ENCODE measurements at regions not wholly inside any gene's neighbourhood (a gene's known extent, or its start where the extent isn't known, plus 50 kb on each side); places are given as distances from the start of the nearest gene placed in this dataset.
A peak's percentile ranks its signal among the peaks of the same experiment; 100 is the strongest.
"Not testable (repeated sequence)": the region's sequence is repeated elsewhere in the genome, so short reads cannot be mapped to it uniquely, and the experiment has no call there.

DNA sequence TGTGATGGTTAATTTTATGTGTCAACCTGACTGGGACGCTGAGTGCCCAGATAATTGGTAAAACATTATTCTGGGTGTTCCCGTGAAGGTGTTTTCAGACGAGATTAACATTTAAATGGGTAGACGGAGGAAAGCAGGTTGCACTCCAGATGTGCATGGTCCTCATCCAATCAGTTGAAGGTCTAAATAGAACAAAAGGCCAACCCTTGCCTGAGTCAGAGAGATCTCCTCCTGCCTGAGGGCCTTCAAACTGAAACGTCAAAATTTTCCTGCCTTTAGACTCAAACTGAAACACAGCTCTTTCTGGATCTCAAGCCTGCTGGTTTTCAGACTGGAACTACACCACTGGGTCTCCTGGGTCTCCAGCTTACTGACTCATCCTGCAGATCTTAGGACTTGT lies 73.5 kb downstream of the NPIPA8 start:
- H3K9me3 ChIP-seq (ENCODE audit: control insufficient read depth, insufficient read depth, low read depth, low read length); H3K27ac ChIP-seq (ENCODE audit: extremely low read depth, low read depth, low read length); H3K4me3 ChIP-seq (ENCODE audit: low read depth, low read length); CTCF ChIA-PET; H3K36me3 ChIP-seq (ENCODE audit: control insufficient read depth in 2 of 2, insufficient read depth in 1 of 2, low read length in 2 of 2); H3K4me1 ChIP-seq (ENCODE audit: control insufficient read depth, insufficient read depth, low read length); POLR2A ChIA-PET: not testable (repeated sequence)

DNA sequence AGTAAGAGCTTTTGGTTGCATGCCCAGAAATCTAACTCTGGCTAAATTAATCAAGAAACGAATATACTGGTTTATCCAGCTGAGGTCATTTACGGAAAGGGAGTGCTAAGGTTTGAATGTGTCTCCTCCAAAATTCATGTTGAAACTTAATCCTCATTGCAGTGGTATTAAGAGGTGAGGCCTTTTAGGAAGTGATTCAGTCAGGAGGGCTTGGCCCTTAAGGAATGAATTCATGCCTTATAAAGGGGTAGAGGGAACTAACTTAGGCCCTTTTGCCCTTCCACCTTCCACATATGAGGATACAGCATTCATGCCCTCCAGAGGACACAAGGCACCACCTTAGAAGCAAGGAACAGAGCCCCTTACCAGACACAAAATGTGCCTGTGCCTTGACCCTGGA lies 74.7 kb downstream of the NPIPA8 start:
- CTCF ChIA-PET; POLR2A ChIA-PET; H3K4me3 ChIP-seq (ENCODE audit: low read depth, low read length); H3K9me3 ChIP-seq (ENCODE audit: control insufficient read depth, insufficient read depth, low read depth, low read length); H3K36me3 ChIP-seq (ENCODE audit: control insufficient read depth in 2 of 2, insufficient read depth in 1 of 2, low read length in 2 of 2); H3K27ac ChIP-seq (ENCODE audit: extremely low read depth, low read depth, low read length); H3K4me1 ChIP-seq (ENCODE audit: control insufficient read depth, insufficient read depth, low read length): not testable (repeated sequence)

DNA sequence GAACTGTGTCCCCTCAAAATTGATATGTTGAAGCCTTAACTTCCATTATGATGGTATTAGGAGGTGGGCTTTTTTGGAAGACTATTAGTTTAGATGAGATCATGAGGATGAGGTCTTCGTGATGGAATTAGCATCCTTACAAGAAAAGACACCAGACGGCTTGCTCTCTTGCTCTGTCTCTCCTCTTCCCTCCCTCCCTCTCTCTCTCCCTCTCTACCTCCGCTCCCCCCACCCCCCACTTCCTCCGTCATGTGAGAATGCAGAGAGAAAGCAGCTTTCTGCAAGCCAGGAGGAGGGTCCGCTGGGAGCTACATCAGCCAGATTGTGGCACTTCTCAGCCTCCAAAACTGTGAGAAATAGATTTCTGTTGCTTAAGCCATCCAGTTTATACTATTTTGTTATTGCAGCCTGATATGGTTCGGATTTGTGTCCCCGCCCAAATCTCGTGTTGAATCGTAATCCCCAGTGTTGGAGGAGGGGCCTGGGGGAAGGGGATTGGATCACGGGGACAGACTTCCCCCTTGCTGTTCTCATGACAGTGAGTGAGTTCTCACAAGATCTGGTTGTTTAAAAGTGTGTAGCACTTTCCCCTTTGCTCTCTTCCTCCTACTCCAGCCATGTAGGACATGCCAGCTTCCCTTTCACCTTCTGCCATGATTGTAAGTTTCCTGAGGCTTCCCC lies 76.9 kb downstream of the NPIPA8 start:
- CTCF ChIA-PET; H3K4me3 ChIP-seq (ENCODE audit: low read depth, low read length); H3K9me3 ChIP-seq (ENCODE audit: control insufficient read depth, insufficient read depth, low read depth, low read length); POLR2A ChIA-PET; H3K27ac ChIP-seq (ENCODE audit: extremely low read depth, low read depth, low read length); H3K36me3 ChIP-seq (ENCODE audit: control insufficient read depth in 2 of 2, insufficient read depth in 1 of 2, low read length in 2 of 2); H3K4me1 ChIP-seq (ENCODE audit: control insufficient read depth, insufficient read depth, low read length): not testable (repeated sequence)

DNA sequence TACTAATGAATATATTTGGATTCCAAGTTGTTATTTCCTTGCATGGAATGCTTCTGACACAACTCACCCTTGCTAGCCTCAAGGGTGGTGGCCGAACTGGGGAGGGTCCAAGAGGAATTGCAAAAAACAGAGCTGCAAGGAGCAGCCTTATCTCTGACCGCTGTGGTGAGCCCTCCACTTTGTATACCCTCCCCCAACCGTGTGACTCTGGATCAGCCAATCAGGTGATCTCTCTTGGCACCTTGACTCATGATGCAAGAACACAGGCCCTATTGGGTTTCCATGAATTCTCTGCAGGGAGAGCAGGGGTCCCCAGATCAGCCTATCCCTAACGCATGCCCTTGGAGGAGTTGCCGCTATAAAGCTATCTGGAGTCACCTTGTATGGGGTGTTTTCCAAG lies 83.6 kb downstream of the NPIPA8 start:
- H3K4me3 ChIP-seq (ENCODE audit: low read depth, low read length); CTCF ChIA-PET; H3K27ac ChIP-seq (ENCODE audit: extremely low read depth, low read depth, low read length); H3K36me3 ChIP-seq (ENCODE audit: control insufficient read depth in 2 of 2, insufficient read depth in 1 of 2, low read length in 2 of 2); H3K4me1 ChIP-seq (ENCODE audit: control insufficient read depth, insufficient read depth, low read length); H3K9me3 ChIP-seq (ENCODE audit: control insufficient read depth, insufficient read depth, low read depth, low read length); POLR2A ChIA-PET: not testable (repeated sequence)

DNA sequence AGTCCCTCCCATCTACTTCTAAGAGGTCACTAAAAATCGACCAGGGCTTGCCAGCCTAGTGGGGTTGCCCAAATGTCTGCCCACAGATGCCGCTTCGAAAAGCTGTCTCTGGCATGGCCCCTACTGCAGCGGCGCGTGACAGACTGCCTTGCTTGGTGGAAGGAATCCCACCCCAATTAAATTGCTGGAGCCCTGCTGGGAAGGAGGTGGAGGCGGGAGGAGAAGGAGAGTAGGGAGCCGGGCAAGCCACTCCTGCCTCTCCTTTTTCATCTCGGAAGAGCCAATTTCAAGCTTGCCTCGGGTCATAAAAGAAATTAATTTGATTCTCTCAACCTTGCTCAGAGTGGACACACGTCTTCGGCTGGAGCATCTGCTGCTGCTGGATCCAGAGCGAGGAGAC lies 106.0 kb downstream of the NPIPA8 start:
- H3K27ac ChIP-seq (ENCODE audit: extremely low read depth, low read depth, low read length); H3K36me3 ChIP-seq (ENCODE audit: control insufficient read depth in 2 of 2, insufficient read depth in 1 of 2, low read length in 2 of 2); H3K4me3 ChIP-seq (ENCODE audit: low read depth, low read length); H3K4me1 ChIP-seq (ENCODE audit: control insufficient read depth, insufficient read depth, low read length); POLR2A ChIA-PET; CTCF ChIA-PET; H3K9me3 ChIP-seq (ENCODE audit: control insufficient read depth, insufficient read depth, low read depth, low read length): not testable (repeated sequence)

DNA sequence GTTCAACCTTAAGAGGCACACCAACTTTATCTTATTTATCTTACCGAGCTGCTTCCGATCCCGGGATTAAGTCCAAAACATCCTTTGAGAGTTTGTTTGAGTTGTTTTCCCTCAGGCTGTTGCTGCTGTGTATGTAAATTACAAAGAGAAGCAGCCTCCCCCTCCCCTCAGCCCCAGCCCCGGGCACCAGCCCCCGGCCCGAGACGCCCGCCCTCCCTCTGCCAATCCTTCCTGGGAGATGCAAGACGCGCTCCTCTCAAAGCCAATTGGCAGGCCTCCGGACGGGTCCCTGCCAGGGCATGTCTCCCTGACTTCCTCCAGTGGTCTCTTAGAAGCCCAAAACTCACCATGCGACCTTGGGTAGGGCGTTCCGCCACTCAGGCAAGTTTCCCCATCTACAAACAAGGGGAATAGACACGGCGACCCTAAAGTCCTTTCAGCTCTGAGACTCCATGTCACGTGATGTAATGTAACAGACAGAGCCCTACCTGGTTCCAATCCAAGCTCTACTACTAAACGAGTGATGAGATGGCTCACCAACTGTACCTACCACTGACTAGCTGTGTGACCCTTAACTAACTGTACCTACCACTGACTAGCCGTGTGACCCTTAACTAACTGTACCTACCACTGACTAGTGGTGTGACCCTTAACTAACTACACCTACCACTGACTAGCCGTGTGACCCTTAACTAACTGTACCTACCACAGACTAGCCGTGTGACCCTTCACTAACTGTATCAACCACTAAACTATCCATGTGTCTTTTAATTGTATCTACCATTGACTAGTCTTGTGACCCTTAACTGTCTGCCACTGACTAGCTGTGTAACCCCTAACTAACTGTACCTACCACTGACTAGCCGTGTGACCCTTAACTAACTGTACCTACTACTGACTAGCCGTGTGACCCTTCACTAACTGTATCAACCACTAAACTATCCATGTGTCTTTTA lies 114.2 kb downstream of the NPIPA8 start:
- POLR2A ChIA-PET, CTCF ChIA-PET: not testable (repeated sequence)

DNA sequence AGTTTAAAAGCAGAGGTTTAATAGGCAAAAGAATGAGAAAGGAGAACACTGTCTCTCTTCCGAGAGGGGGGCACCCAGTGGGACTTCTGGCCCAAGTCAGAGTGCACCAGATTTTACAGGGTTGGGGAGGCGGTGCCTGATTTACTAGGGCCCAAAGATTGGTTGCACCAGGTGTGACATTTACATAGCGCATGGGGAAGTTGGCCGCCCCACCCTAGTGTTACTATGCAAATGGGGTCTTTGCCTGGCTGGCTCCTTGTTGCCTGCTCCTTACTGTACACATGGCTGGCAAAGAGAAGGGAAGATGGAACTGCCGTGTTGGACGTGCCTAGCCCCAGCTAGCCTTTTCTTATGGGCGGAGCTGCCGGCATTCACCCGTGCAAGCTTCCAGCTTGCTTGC lies 118.8 kb downstream of the NPIPA8 start:
- H3K27ac ChIP-seq (ENCODE audit: extremely low read depth, low read depth, low read length); H3K9me3 ChIP-seq (ENCODE audit: control insufficient read depth, insufficient read depth, low read depth, low read length); H3K4me3 ChIP-seq (ENCODE audit: low read depth, low read length); H3K4me1 ChIP-seq (ENCODE audit: control insufficient read depth, insufficient read depth, low read length); CTCF ChIA-PET; H3K36me3 ChIP-seq (ENCODE audit: control insufficient read depth in 2 of 2, insufficient read depth in 1 of 2, low read length in 2 of 2); POLR2A ChIA-PET: not testable (repeated sequence)

More for the DNA sequence above, 114.2 kb downstream of the NPIPA8 start:
- H3K27ac ChIP-seq (ENCODE audit: extremely low read depth, low read depth, low read length); H3K9me3 ChIP-seq (ENCODE audit: control insufficient read depth, insufficient read depth, low read depth, low read length); H3K4me3 ChIP-seq (ENCODE audit: low read depth, low read length); H3K4me1 ChIP-seq (ENCODE audit: control insufficient read depth, insufficient read depth, low read length); H3K36me3 ChIP-seq (ENCODE audit: control insufficient read depth in 2 of 2, insufficient read depth in 1 of 2, low read length in 2 of 2): not testable (repeated sequence)

DNA sequence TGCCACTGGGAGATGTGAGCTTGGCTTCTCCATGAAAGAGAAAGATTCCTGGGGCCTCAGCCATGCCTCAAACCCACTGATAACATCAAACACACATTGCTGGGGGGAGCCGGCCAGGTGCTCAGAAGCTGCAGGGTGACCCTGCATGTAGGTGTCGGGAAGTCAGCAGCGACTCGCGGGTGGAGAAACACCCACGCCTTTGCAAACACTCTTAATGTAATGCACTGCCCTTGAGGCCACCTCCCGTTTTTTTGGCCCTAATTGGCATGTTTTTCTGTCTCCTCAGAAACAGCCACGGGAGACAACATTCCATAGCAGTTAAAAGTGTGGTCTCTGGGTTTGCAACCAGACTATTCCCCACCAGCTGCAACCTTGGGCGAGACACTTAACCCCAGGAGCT lies 119.7 kb downstream of the NPIPA8 start:
- H3K27ac ChIP-seq (ENCODE audit: extremely low read depth, low read depth, low read length); H3K36me3 ChIP-seq (ENCODE audit: control insufficient read depth in 2 of 2, insufficient read depth in 1 of 2, low read length in 2 of 2); H3K4me3 ChIP-seq (ENCODE audit: low read depth, low read length); POLR2A ChIA-PET; H3K4me1 ChIP-seq (ENCODE audit: control insufficient read depth, insufficient read depth, low read length); H3K9me3 ChIP-seq (ENCODE audit: control insufficient read depth, insufficient read depth, low read depth, low read length); CTCF ChIA-PET: not testable (repeated sequence)
- TF ChIP-seq EGR2 (tag by site-specific recombination; IDR thresholded peaks at IDR 0.05; ENCODE audit: low read depth), result 0 out of 2 replicates have a peak, but pooled peaks have one; percentile 16

DNA sequence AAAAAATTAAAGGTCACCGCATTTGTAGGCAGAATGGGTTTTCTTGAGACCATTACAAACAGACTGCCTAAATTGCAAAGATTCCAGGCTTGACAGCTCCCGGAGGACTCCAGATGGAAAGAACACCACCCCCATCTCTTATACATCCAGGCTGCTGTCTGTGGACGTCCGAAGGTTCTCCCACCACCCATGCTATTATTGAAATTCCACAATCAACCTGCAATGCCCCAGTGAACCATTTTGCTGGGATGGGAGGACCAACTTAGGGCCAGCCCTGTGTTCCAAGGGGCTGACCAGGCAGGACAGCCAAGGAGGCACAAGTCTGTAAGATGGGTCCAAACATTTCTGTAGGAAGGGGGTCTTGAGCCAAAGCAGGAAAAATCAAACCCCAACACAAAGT lies 122.7 kb downstream of the NPIPA8 start:
- CTCF ChIA-PET; H3K36me3 ChIP-seq (ENCODE audit: control insufficient read depth in 2 of 2, insufficient read depth in 1 of 2, low read length in 2 of 2); POLR2A ChIA-PET; H3K4me3 ChIP-seq (ENCODE audit: low read depth, low read length); H3K27ac ChIP-seq (ENCODE audit: extremely low read depth, low read depth, low read length); H3K9me3 ChIP-seq (ENCODE audit: control insufficient read depth, insufficient read depth, low read depth, low read length); H3K4me1 ChIP-seq (ENCODE audit: control insufficient read depth, insufficient read depth, low read length): not testable (repeated sequence)

DNA sequence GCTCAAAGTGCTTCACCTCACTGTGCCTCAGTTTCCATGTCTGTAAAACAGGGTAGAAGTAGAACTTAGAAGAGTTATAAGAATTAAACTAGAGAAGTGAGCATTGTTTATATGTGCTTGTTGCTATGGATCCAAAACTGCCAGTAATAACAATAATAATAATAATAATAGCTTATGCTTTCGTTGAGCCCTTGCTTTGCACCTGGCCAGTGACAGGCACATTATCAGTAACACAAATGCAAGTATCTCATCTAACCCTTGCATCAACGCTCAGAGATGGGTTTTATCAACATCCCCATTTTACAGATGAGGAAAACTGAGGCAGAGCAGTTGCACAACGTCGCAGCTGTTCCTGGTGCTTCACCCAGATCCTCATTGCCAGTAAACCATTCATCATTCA lies 125.0 kb downstream of the NPIPA8 start:
- CTCF ChIA-PET, result not testable (repeated sequence)

DNA sequence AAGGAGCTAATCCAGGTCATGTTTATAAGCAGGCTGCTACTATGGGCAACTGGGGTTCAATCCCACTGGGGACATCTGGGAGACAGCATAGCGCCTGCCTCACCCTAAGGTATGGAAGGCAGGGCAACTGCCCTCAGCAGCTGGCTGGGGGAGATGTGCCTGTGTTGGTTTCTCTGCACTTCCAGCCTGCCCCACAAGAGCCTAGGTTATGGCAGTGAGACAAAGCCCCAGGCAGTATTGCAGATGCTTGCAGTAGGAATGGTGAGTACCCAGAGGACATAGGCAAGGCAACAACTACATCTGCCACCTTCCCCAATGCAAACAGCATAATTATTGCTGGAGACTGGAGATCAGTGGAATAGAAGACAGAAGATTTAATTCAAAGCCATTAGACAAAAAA lies 131.8 kb downstream of the NPIPA8 start:
- CTCF ChIA-PET; H3K4me3 ChIP-seq (ENCODE audit: low read depth, low read length); H3K4me1 ChIP-seq (ENCODE audit: control insufficient read depth, insufficient read depth, low read length); H3K36me3 ChIP-seq (ENCODE audit: control insufficient read depth in 2 of 2, insufficient read depth in 1 of 2, low read length in 2 of 2); POLR2A ChIA-PET; H3K27ac ChIP-seq (ENCODE audit: extremely low read depth, low read depth, low read length); H3K9me3 ChIP-seq (ENCODE audit: control insufficient read depth, insufficient read depth, low read depth, low read length): not testable (repeated sequence)

More for the DNA sequence above, 125.0 kb downstream of the NPIPA8 start:
- H3K36me3 ChIP-seq (ENCODE audit: control insufficient read depth in 2 of 2, insufficient read depth in 1 of 2, low read length in 2 of 2); H3K4me1 ChIP-seq (ENCODE audit: control insufficient read depth, insufficient read depth, low read length); H3K27ac ChIP-seq (ENCODE audit: extremely low read depth, low read depth, low read length); H3K9me3 ChIP-seq (ENCODE audit: control insufficient read depth, insufficient read depth, low read depth, low read length); POLR2A ChIA-PET; H3K4me3 ChIP-seq (ENCODE audit: low read depth, low read length): not testable (repeated sequence)
